ENCODE measurements at regions not wholly inside any gene's neighbourhood (a gene's known extent, or its start where the extent isn't known, plus 50 kb on each side); places are given as distances from the start of the nearest gene placed in this dataset.

- POLR2A ChIA-PET, result no interaction called here
- CTCF ChIA-PET, result no interaction called here
- DNase-seq (ENCODE audit: extremely low spot score), result no peak
- TF ChIP-seq L3MBTL2 (conservative IDR thresholded peaks at IDR 0.05) (no peak), PKNOX1 (IDR thresholded peaks at IDR 0.05) (peak; percentile 68), ELF4 (IDR thresholded peaks at IDR 0.05) (no peak), CTBP1 (IDR thresholded peaks at IDR 0.05; ENCODE audit: borderline replicate concordance) (no peak), TARDBP (IDR thresholded peaks at IDR 0.05) (no peak), ARNT (IDR thresholded peaks at IDR 0.05) (no peak), BHLHE40 (IDR thresholded peaks at IDR 0.05; ENCODE audit: borderline replicate concordance) (no peak), LEF1 (IDR thresholded peaks at IDR 0.05; ENCODE audit: borderline replicate concordance) (no peak), HDGF (IDR thresholded peaks at IDR 0.05; ENCODE audit: borderline replicate concordance) (no peak)
These were observed 80.3 kb downstream of the THNSL2 start for GRCh38 chr2:88250404-88250803.

GRCh38 chr2:88248280-88248828 is 78.2 kb downstream of the THNSL2 start:
- DNase-seq (ENCODE audit: extremely low spot score), result no peak
- POLR2A ChIA-PET, result no interaction called here
- no peak for TF ChIP-seq ELF4 (IDR thresholded peaks at IDR 0.05)
- no peak for TF ChIP-seq PKNOX1 (IDR thresholded peaks at IDR 0.05)
- no peak for TF ChIP-seq SUZ12 (IDR thresholded peaks at IDR 0.05)
- no peak for TF ChIP-seq HDGF (IDR thresholded peaks at IDR 0.05; ENCODE audit: borderline replicate concordance)
- no peak for TF ChIP-seq ARNT (IDR thresholded peaks at IDR 0.05)
- TF ChIP-seq BHLHE40 (IDR thresholded peaks at IDR 0.05; ENCODE audit: borderline replicate concordance), result no peak
- no peak for TF ChIP-seq FOXA1 (IDR thresholded peaks at IDR 0.05)
- no peak for TF ChIP-seq ZNF384 (IDR thresholded peaks at IDR 0.05)
- no peak for TF ChIP-seq FOXK2 (IDR thresholded peaks at IDR 0.05)
- TF ChIP-seq L3MBTL2 (conservative IDR thresholded peaks at IDR 0.05), result no peak
- TF ChIP-seq SP1 (IDR thresholded peaks at IDR 0.05), result no peak
- no peak for TF ChIP-seq CTBP1 (IDR thresholded peaks at IDR 0.05; ENCODE audit: borderline replicate concordance)
- CTCF ChIA-PET, result interaction anchor here (0.9 kb wide), 1 partner anchor 8 kb away, joined by 3 read pairs; no protein-coding TSS in a partner anchor

- DNase-seq (ENCODE audit: extremely low spot score), result no peak
- no peak for TF ChIP-seq SP1 (IDR thresholded peaks at IDR 0.05)
- ChIA-PET POLR2A (no interaction called here), CTCF (no interaction called here)
These were observed 77.4 kb downstream of the THNSL2 start for GRCh38 chr2:88247531-88247930.

- TF ChIP-seq TARDBP (IDR thresholded peaks at IDR 0.05), result no peak
- TF ChIP-seq FOXK2 (IDR thresholded peaks at IDR 0.05), result no peak
- TF ChIP-seq LEF1 (IDR thresholded peaks at IDR 0.05; ENCODE audit: borderline replicate concordance), result no peak
- TF ChIP-seq FOXA1 (IDR thresholded peaks at IDR 0.05), result no peak
- no peak for TF ChIP-seq ELF4 (IDR thresholded peaks at IDR 0.05)
- TF ChIP-seq FOXM1 (IDR thresholded peaks at IDR 0.05; ENCODE audit: borderline replicate concordance), result no peak
- no peak for TF ChIP-seq ARNT (IDR thresholded peaks at IDR 0.05)
- TF ChIP-seq PKNOX1 (IDR thresholded peaks at IDR 0.05), result no peak
- POLR2A ChIA-PET, result no interaction called here
- CTCF ChIA-PET, result no interaction called here
- DNase-seq (ENCODE audit: extremely low spot score), result no peak
These were observed 75.0 kb downstream of the THNSL2 start for GRCh38 chr2:88245109-88245508.

- ChIA-PET CTCF (interaction anchor here (0.7 to 1.1 kb wide), 2 partner anchors 9 to 125 kb away, joined by 3 to 4 read pairs; no protein-coding TSS in a partner anchor), POLR2A (no interaction called here)
- no peak for DNase-seq (ENCODE audit: extremely low spot score)
- no peak for TF ChIP-seq PKNOX1 (IDR thresholded peaks at IDR 0.05)
- TF ChIP-seq L3MBTL2 (conservative IDR thresholded peaks at IDR 0.05), result no peak
- TF ChIP-seq SUZ12 (IDR thresholded peaks at IDR 0.05), result no peak
- no peak for TF ChIP-seq ZNF384 (IDR thresholded peaks at IDR 0.05)
- no peak for TF ChIP-seq NFRKB (IDR thresholded peaks at IDR 0.05)
- no peak for TF ChIP-seq ELF4 (IDR thresholded peaks at IDR 0.05)
- TF ChIP-seq FOXA1 (IDR thresholded peaks at IDR 0.05), result no peak
- TF ChIP-seq LEF1 (IDR thresholded peaks at IDR 0.05; ENCODE audit: borderline replicate concordance), result no peak
- TF ChIP-seq BHLHE40 (IDR thresholded peaks at IDR 0.05; ENCODE audit: borderline replicate concordance), result no peak
- TF ChIP-seq SP1 (IDR thresholded peaks at IDR 0.05), result no peak
- no peak for TF ChIP-seq HDGF (IDR thresholded peaks at IDR 0.05; ENCODE audit: borderline replicate concordance)
- no peak for TF ChIP-seq ARNT (IDR thresholded peaks at IDR 0.05)
- TF ChIP-seq TARDBP (IDR thresholded peaks at IDR 0.05), result no peak
- TF ChIP-seq CTBP1 (IDR thresholded peaks at IDR 0.05; ENCODE audit: borderline replicate concordance), result no peak
- no peak for TF ChIP-seq FOXK2 (IDR thresholded peaks at IDR 0.05)
- no peak for TF ChIP-seq FOXM1 (IDR thresholded peaks at IDR 0.05; ENCODE audit: borderline replicate concordance)
These were observed 69.6 kb downstream of the THNSL2 start for GRCh38 chr2:88239781-88240180.

- ChIA-PET POLR2A (no interaction called here), CTCF (interaction anchor here (0.6 kb wide), 1 partner anchor 122 kb away, joined by 3 read pairs; no protein-coding TSS in a partner anchor)
- TF ChIP-seq ARNT (IDR thresholded peaks at IDR 0.05) (no peak), SP1 (IDR thresholded peaks at IDR 0.05) (no peak), CTBP1 (IDR thresholded peaks at IDR 0.05; ENCODE audit: borderline replicate concordance) (no peak), L3MBTL2 (conservative IDR thresholded peaks at IDR 0.05) (no peak), TARDBP (IDR thresholded peaks at IDR 0.05) (no peak), FOXA1 (IDR thresholded peaks at IDR 0.05) (no peak), PKNOX1 (IDR thresholded peaks at IDR 0.05) (no peak), HDGF (IDR thresholded peaks at IDR 0.05; ENCODE audit: borderline replicate concordance) (no peak), ELF4 (IDR thresholded peaks at IDR 0.05) (no peak), SUZ12 (IDR thresholded peaks at IDR 0.05) (no peak), ZNF384 (IDR thresholded peaks at IDR 0.05) (no peak), BHLHE40 (IDR thresholded peaks at IDR 0.05; ENCODE audit: borderline replicate concordance) (no peak), LEF1 (IDR thresholded peaks at IDR 0.05; ENCODE audit: borderline replicate concordance) (no peak), FOXK2 (IDR thresholded peaks at IDR 0.05) (no peak), FOXM1 (IDR thresholded peaks at IDR 0.05; ENCODE audit: borderline replicate concordance) (no peak), NFRKB (IDR thresholded peaks at IDR 0.05) (no peak)
- DNase-seq (ENCODE audit: extremely low spot score), result no peak
These were observed 66.5 kb downstream of the THNSL2 start for GRCh38 chr2:88236666-88237065.

Measured in HEK293T (cell line).